OCI-M2 (cell line): ENCODE measurements at regions not wholly inside any gene's neighbourhood (a gene's known extent, or its start where the extent isn't known, plus 50 kb on each side); places are given as distances from the start of the nearest gene placed in this dataset.

Experiments
- DNase-seq: peaks from one replicate; lab custom pipeline; 2025; ENCODE audit not compliant: unreplicated experiment; lab: John Stamatoyannopoulos, UW

DNA sequence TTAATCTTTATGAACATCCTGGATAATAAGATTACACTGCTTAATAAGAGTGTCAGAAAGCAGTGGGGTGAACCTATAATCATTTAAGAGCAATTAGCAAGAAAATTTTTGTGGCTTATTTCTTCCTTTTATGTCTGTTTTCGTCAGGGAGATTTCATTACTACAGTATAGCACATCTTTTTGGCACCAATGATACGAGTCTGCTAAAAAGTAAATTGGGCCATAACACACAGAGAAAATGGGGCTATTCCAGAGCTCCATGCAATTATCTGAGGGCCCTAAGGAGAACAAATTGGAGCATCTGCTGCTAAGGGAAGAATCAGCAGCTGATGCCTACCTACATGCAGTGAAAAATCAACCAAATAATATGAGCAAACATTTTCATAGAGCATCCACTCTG, 330.3 kb upstream of the NCAM2 start:
- no peak for DNase-seq

- no peak for DNase-seq
Measured at GRCh38 chr21:20685475-20685874, 312.7 kb upstream of the NCAM2 start.

DNA sequence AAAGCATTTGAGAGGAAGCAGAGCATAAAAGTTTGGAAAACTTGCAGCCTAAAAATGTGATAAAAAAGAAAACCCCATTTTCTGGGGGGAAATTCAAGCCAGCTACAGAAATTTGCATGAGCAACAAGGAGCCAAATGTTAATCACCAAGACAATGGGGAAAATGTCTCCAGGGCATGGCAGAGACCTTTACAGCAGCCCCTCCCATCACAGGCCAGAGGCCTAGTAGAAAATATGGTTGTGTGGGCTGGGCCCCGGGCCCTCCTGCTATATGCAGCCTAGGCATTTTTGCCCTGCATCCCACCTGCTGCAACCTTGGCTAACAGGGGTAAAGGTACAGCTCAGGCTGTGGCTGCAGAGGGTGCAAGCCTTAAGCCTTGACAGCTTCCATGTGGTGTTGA, 299.6 kb upstream of the NCAM2 start:
- DNase-seq = no peak

GRCh38 chr21:20701235-20701634, 297.0 kb upstream of the NCAM2 start:
- DNase-seq = no peak

DNA sequence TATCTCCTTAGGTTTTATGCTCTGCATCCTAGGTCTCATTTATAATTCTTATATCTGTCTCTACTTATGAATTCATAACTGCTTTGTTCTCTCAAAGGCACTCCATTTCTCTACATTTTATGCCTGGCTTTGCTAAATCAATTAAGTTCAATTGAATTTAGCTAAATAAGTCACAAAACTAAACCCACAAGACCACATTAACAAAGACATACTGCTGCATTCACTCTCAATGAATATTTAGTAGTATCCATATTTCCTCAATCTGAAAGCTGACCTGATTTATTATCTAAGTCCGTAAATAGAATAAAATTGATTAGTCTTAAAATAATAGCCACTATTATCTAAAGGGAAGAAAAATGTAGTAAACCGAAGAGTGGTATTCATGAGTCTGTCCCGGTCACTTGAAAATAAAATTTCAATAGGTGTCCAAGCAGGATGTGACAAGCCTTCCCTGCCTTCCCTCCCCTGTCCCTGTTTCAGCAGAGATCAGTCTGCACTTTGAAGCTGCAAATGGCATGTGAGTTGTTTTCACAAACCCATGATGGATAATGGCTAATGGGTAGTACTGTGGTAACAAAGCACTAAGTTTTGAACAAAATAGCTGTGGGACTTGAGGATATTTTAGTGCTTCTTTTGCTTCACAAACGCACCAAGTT, 295.0 kb upstream of the NCAM2 start:
- DNase-seq = no peak

DNA sequence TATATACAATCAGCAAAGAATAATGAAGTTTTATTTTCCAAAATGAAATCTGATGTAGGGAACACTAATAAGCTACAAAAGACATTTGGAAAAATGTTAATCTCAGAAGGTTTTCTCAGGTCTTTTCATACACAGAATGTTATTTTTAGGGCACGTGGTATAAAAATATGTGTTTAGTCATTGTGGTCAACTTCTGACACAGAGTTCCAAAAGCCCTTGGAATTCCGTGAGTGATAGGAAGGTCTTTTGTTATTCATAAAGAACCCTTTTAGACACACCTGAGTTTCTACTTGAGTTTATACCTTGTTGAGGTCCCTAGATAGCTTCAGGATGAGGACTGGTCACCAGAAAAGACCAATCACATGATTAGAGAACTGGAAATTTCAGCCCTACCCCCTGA, 277.6 kb upstream of the NCAM2 start:
- no peak for DNase-seq

GRCh38 chr21:20721151-20721550, 277.1 kb upstream of the NCAM2 start:
- no peak for DNase-seq

DNA sequence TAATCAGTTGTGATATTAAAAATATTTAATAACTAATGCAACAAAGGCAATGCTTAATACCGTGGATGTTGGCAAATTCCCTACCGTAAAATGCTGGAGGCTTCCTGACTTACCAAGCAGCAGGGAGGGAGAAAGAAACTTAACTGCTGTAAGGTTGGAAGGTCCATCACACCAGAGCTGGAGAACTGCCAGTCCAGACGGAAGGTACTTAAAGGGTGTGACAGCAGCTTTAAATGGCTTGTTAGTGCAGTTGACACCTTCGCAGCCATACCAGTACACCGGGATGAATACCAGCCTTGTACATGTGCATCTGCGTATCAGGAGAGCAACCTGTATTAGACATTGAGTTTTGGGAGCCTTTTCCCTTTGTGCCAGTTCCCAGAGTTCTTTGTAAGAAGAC, 269.5 kb upstream of the NCAM2 start:
- DNase-seq = no peak

DNA sequence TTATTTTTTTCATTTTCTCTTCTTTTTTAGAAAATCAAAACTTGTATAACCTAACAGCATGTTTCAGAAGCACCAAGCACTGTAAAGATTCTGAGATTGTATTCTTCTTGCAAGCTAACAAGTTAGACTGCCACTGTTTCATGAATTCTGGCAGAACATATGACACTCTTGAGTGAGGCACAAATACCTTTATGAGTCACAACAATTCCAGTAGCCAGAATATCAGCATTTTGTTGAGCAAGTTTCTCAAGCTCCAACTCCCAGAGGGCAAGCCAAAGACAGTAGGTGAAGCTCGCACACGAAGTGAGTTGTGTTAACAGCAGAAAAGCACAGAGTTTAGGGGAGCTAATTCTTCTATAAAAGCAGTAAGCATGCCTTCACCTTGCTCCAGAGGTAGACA, 268.8 kb upstream of the NCAM2 start:
- no peak for DNase-seq

DNA sequence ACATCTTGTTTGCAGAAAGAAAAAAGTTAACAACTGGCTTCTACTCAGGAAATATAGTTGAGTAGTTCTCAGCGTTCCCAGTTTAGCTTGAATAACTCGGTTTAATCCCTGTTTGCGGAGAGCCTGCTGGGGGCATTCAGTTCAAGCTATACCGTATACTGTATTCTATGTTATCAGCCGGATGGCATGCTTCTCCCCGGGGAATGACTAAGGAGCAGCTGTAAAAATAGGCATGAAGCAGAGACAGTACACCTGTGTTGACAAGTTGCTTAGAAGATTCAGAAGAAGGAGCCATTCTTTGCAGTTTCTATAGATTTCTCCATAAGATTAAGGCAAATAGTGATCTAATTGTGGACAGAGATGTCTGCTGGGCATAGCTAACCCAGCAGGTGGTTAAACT, 267.8 kb upstream of the NCAM2 start:
- DNase-seq = no peak

- no peak for DNase-seq
Measured at GRCh38 chr21:20735257-20735656, 263.0 kb upstream of the NCAM2 start.

DNA sequence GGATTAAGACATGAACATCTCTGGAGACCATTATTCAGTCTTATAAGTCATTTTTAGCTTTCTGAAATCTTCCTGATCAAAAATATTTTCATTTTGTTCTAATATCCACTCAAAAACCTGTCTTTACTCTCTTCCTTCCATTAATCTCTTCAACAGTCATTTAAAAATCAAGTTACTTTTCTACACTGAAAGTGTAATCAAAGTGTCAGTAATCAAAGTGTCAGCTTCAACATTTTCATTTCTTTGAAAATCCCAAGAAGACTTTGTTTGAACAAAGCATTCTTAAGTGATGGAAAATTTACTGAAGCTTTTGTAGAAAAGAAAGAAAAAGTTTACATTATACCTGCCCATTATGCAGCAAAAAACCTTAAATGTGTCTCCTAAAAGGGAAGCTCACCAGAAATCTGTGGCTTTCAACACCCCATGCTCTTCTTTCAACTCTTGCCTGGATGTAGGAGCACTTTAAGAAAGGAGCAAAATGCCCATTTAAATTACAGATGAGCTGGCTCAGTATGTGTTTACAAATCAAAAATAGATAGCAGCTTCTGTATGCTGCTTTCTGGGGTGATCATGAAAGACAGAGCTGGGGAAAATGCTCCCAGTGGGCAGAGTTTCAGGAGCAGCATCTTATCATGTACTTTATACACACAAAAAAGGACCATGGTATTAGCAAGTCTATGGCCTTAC, 260.8 kb upstream of the NCAM2 start:
- no peak for DNase-seq

GRCh38 chr21:20739421-20739820, 258.8 kb upstream of the NCAM2 start:
- DNase-seq = no peak

DNA sequence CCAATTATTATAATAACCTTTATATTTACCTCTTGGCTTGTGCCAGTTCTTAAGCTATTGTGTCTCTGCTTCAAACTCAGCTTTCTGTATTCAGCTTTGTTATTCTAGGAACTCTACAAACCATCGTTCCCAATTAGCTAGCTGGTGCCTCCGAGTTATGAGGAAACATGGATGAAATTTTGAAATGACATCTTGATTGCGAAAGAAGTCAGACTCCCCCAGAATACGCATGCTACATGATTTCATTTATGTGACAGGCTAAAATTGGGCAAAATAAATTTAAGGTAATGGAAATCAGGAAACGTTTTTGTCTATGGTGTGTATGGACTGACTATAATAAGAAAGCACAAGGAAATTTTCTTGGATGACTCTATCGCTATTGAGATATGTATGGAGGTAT, 256.8 kb upstream of the NCAM2 start:
- DNase-seq = no peak

- no peak for DNase-seq
Measured at GRCh38 chr21:20760221-20760620, 238.0 kb upstream of the NCAM2 start.

DNA sequence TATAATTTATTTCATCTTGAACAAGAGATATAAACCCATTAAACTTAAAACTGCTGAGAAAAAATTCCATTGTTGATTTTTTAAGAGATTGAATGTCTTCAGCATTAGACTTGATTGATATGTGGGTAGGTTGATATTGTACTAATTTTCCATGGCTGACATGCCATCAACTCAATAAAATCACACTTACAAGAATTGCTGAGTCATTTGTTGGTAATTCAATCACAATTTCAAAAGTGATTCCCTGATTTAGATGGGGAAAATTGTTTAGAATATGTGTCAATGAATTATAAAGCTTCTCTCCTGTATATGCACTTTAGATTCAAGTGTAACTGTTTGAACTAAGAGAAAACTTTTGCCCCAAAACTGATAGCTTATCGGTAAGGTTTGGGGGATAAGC, 223.5 kb upstream of the NCAM2 start:
- no peak for DNase-seq

DNA sequence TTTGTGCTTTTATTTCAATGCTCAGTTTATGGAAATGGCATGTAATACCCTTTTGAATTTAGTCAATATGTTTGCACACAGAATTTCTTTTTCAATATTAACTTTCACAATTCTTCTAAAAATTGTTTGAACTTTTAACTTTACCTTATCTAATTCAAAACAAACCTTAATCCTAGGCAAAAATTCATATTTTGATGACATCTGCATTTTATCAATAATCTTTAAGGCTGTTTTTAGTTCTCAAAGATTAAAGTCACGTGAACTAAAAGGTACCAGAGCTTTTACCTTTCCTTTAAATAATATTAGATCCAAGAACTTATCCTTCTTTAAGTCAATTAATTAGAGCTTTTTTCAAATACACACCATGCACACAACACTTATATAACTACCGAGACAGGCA, 218.9 kb upstream of the NCAM2 start:
- DNase-seq = no peak

DNA sequence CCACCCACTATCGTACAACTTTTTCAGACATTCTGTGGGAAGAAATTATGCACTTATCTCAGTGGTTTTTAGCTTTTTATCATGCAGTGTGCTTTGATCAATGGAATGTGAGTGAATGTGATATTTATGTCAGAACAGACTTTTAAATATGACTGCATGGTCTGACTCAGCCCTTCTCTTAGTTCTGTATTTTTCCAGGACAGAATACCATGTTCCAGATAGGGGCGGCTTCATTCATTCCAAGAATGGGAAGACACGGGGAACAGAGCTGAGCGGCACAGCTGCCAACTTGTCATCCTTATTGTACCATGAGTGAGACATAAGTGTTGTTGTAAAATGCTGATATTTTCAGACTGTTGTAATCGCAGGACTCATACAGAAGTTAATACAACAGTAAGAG, 214.6 kb upstream of the NCAM2 start:
- DNase-seq = no peak

- DNase-seq = no peak
Measured at GRCh38 chr21:20789729-20790500, 208.3 kb upstream of the NCAM2 start.

DNA sequence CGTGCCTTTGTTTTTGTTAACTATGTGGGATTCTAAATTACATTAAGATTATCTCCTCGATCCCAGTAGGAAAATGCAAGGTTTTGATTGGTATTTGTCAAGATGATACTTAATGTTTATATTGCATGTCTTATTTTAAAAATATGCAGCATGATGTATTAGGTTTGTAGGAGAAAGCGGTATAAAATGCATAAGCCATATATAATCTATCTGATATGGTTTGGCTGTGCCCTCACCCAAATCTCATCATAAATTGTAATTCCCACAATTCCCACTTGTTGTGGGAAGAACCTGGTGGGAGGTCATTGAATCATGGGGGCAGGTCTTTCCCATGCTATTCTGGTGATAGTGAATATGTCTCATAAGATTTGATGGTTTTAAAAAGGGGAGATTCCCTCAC, 198.1 kb upstream of the NCAM2 start:
- no peak for DNase-seq

DNA sequence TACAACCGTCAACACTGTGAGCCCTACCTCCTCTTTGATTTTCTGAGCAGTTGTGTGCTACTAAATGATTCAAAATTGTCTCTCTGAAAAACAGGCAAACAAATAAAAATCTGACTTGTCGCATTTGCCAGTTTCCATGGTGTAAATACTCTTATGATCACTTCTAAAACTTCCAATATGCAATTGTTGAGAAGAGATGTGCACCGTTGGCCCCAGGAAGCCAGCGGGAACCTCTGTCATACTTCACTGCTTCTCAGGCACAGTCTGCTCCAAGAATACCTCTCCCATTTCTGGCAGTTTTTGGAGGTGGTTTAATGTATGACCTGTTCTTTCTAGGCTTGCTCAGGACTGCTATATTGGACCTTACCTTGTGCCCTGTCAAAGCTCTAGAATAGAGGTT, 196.0 kb upstream of the NCAM2 start:
- no peak for DNase-seq

DNA sequence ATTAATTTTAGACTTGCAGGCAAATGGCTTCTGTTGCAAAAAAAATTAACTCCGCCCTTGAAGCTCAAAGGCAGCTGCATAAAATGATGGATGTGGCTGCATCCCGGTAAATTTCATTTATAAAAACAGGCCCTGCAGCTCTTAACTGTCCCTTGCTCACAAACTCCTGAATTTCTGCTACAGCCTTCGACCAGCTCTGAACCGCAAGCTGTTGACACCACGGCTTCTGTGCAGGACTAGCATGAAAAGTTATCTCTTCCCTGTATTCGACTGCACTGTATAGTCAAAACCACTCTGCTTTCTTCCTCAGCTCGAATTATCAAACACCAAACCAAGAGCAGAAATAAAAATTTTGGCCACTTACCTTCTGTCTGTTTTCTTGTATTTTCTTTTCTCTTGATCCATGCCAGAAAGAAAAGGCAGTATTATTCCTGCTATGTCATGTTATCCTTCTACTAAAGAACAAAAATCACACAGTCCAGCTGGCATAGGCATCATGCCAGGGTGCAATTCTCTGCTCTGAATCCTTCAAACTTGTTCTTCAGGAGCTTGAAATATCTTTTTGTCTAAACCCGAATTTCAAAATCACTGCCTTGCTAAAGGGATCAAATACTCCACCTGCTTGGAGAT, 195.5 kb upstream of the NCAM2 start:
- DNase-seq = no peak
